HG02571 (cell line): ENCODE measurements at regions not wholly inside any gene's neighbourhood (a gene's known extent, or its start where the extent isn't known, plus 50 kb on each side); places are given as distances from the start of the nearest gene placed in this dataset.

Experiments
- ATAC-seq: cut with Tn5 transposase; IDR thresholded peaks from one replicate; pipeline ENCODE4 v1.9.1; 2021; ENCODE audit warnings: mild to moderate bottlenecking, moderate library complexity; ENCODE audit not compliant: unreplicated experiment

DNA sequence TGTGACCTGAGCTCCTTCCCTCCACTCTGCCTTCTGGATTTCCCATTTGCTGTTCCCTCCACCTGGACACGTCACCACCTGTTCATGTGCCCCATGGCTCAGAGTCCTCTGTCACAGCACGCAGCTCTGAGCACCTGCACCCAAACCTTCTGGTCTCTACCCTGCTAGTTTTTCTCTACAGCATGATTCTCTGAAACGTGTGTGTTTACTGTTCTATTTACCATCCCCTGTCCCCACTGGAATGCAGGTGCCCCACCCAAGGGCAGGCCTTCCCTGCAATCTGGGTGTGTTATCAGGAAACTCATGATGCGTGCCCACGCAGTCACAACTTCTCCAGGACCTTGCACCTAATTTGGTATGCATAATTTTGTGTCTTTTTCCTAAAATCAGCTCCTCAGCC lies 284.4 kb upstream of the IGFBP3 start:
- no peak for ATAC-seq

GRCh38 chr7:46203926-46204325 lies 282.9 kb upstream of the IGFBP3 start:
- no peak for ATAC-seq

GRCh38 chr7:46202379-46202778 lies 281.3 kb upstream of the IGFBP3 start:
- ATAC-seq: no peak

GRCh38 chr7:46201961-46202360 lies 280.9 kb upstream of the IGFBP3 start:
- no peak for ATAC-seq

GRCh38 chr7:46198701-46199100 lies 277.6 kb upstream of the IGFBP3 start:
- no peak for ATAC-seq

DNA sequence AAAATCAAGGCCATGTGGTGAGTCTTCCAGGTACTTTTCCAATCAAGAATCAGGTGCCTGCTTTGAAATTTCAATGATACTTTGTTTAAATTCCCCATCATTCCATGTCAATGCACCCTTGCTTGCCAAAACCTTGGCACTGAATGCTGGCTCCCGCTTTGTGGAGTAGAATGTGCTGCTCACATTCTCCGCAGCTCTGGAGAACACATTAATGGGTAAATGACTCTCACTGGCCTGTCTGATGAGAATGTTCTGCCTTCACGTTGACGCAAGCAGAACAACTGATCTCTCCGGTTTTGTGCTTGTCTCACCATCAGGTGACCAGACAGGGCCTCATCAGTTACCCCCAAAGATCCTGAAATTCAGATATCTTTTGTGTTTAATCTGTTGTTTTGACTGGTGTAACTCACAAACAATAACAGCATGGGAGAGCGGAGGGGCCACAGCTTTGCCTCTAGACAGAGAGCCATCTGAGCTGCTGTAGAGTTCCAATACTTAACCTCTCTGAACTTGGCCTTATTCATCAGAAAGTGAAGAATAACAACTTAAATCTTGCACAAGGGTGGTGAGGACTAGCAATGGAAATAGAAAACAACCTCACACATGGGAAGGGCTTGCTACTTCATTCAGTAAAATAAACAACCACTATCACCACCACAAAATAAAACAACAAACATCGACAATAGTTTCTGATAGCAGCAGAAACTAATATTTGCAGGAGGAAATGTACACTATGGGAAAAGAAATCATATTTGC lies 276.9 kb upstream of the IGFBP3 start:
- no peak for ATAC-seq

- no peak for ATAC-seq
Measured at GRCh38 chr7:46195934-46196333, 274.9 kb upstream of the IGFBP3 start.

GRCh38 chr7:46192271-46192670 lies 271.2 kb upstream of the IGFBP3 start:
- no peak for ATAC-seq

DNA sequence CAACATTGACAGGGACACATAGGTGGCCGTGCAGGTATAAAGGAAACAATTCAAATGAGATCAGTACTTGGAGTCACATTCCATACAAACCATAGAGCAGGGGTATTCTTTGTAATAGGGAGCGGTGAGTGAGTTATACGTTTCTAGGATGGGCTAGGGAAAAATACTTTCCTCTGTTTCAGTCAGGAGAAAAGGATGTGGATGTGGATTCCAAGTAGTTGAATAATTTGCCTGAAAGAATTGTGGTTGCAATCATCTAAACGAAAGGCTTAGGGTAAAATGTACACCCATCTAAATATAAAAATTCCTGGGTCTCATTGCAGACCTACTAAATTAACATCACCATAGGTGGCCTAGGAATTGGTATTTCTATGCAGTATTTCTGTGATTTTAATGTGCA lies 270.7 kb upstream of the IGFBP3 start:
- ATAC-seq: no peak

DNA sequence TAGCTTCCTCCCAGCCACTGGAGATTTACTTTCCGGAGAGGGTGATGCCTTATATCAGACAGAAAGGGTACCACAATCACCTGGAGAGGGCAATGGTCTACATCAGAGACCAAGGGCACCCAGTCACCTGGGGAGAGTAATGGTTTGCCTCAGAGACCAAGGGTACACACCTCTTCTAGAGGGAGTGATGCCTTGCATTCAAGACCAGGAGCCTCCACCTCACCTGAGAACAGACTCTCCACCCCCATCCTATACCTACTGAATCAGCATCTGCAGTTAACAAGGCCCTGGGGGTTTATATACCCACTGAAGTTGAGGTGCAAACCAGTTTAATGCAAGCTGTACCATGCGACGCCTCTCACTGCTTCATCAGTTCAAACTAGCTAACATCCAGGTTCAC lies 270.2 kb upstream of the IGFBP3 start:
- ATAC-seq: no peak

GRCh38 chr7:46189255-46189790 lies 268.3 kb upstream of the IGFBP3 start:
- ATAC-seq: no peak

- no peak for ATAC-seq
Measured at GRCh38 chr7:46186131-46186530, 265.1 kb upstream of the IGFBP3 start.

GRCh38 chr7:46179061-46179610 lies 258.1 kb upstream of the IGFBP3 start:
- ATAC-seq: no peak

GRCh38 chr7:46178661-46179060 lies 257.6 kb upstream of the IGFBP3 start:
- no peak for ATAC-seq

- ATAC-seq: no peak
Measured at GRCh38 chr7:46177821-46178220, 256.7 kb upstream of the IGFBP3 start.

DNA sequence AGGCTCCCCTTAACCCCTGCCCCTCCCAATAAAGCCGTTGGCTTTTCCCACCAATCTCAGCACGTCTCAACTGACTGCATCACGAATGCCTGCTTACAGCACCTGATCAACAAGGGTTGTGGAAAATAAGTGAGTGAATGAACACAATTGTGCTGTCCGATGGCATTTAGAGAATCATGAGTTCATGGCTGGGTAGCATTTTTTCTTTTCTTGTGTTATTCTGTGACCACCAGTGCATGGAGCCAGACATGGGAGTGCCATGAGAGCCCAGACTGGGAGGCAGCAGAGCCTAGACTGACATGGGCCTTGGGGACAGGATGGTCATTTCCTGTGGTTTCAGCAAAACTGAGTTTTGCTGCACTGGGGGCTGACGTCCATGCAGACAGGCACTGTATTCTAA lies 254.1 kb upstream of the IGFBP3 start:
- ATAC-seq: no peak

GRCh38 chr7:46174196-46174580 lies 253.1 kb upstream of the IGFBP3 start:
- ATAC-seq: no peak

DNA sequence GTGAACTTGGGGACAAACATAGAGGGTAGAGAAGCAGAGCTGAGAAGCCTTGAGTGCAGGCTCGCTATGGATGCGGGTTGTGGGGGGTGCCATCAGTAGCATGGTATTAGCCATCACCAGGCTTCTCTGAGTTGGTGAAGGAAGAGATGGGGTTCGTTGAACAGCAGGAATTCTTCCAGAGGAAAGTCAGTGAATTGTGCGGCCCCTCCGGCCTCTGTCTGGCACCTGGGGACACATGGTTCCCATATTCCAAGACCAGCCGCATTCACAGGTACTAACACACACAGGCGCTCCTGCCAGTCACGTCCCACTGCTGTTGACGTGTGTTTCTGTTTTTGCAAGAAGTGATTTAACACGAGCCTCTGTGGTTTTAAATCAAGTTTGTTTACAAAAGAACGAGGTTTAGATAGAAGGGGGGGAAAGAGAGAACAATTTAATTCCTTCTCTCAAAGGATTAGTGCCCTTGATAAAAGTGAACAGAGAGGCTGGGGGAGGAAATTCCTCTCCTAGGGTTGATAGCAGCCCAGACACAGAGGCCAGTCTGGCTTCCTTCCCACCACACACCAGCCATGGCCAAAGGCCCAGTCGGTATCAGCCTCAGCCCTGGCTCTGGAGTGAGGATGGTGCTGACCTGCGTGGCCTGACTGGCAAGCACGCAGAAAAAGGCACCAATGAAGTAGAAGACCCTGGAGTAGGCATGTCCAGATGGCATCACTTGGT lies 252.6 kb upstream of the IGFBP3 start:
- ATAC-seq: no peak

DNA sequence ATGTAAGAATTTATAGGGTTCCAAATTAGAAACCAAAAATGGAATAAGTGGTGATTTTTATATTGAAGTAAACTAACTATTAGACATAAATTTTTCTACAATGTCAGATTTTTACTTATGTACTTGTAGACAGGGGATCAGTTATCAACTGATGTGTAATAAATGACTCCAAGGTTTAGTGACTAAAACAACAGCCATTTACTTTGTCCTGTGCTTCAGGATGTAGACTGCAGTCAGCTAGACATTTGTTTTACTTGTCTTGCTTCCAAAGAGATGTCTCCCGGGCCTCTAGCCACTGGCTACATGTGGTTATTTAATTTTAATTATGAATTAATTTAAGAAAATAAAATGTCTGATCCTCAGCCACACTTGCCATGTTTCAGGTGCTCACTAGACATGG lies 249.7 kb upstream of the IGFBP3 start:
- ATAC-seq: no peak

DNA sequence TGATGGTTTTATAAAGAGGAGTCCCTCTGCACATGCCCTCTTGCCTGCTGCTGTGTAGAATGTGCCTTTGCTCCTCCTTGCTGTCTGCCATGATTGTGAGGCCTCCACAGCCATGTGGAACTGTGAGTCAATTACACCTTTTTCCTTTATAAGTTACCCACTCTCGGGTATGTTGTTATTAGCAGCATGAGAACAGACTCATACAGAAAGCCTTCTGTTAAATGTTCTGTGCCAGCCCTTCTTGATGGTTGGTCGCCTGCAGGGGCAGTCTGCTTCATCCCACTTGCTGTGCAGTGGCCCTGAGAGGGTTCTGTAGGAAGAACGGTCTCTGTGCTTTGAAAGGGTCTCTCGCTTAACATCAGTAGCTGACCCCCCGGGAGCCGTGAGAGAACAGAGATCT lies 248.9 kb upstream of the IGFBP3 start:
- no peak for ATAC-seq

DNA sequence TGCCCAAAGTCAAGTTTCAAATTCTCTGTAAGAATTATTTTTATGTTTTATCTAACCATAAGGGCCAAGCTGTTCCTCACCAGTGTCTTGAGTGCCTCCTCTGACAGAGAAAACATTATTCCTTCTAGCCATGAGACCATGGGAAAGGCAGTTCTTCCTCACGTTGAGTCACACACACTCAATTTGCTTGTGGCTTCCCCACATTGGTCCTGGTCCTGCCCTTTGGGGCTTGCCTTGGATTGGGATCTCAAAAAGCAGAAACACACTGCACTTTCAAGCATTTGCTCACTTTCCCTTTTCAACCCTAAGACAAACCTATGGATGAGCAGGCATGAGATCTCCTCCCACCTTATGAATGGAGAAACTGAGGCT lies 248.3 kb upstream of the IGFBP3 start:
- ATAC-seq: no peak
